ENCODE measurements at regions not wholly inside any gene's neighbourhood (a gene's known extent, or its start where the extent isn't known, plus 50 kb on each side); places are given as distances from the start of the nearest gene placed in this dataset.
"Not testable (repeated sequence)": the region's sequence is repeated elsewhere in the genome, so short reads cannot be mapped to it uniquely, and the experiment has no call there.

- TF ChIP-seq CTCF (optimal IDR thresholded peaks at IDR 0.05 in 1 of 3, IDR thresholded peaks at IDR 0.05 in 1 of 3, conservative IDR thresholded peaks at IDR 0.05 in 1 of 3; ENCODE audit: extremely low read depth in 1 of 3, insufficient read depth in 2 of 3, low read length in 3 of 3); EZH2 (IDR thresholded peaks at IDR 0.05; ENCODE audit: low read length): not testable (repeated sequence)
Measured at GRCh38 chr4:167877826-167878225, 214.5 kb upstream of the ANXA10 start.

Data from keratinocyte (primary cell).